AG09309 (cell line): ENCODE measurements at regions not wholly inside any gene's neighbourhood (a gene's known extent, or its start where the extent isn't known, plus 50 kb on each side); places are given as distances from the start of the nearest gene placed in this dataset.

Experiments used
- DNase-seq: peaks from one replicate; pipeline ENCODE4 v3.0.0-alpha.2; 2010; ENCODE audit warnings: low read depth
- H3K4me3 ChIP-seq: 2 replicates; pipeline ENCODE4 v1.5.1; 2011; ENCODE audit warnings: mild to moderate bottlenecking, low read depth, low read length, moderate library complexity; ENCODE audit not compliant: control insufficient read depth
- TF ChIP-seq, protein P1 (sequence below): IDR thresholded peaks from 2 replicates; pipeline ENCODE4 v1.5.1; 2011; ENCODE audit warnings: mild to moderate bottlenecking, low read depth, low read length, inconsistent platforms; ENCODE audit not compliant: insufficient read depth, control insufficient read depth; ENCODE audit errors: missing control alignments

GRCh38 chr4:153962311-153963039 is 173.6 kb upstream of the SFRP2 start:
- TF ChIP-seq, protein P1, sequence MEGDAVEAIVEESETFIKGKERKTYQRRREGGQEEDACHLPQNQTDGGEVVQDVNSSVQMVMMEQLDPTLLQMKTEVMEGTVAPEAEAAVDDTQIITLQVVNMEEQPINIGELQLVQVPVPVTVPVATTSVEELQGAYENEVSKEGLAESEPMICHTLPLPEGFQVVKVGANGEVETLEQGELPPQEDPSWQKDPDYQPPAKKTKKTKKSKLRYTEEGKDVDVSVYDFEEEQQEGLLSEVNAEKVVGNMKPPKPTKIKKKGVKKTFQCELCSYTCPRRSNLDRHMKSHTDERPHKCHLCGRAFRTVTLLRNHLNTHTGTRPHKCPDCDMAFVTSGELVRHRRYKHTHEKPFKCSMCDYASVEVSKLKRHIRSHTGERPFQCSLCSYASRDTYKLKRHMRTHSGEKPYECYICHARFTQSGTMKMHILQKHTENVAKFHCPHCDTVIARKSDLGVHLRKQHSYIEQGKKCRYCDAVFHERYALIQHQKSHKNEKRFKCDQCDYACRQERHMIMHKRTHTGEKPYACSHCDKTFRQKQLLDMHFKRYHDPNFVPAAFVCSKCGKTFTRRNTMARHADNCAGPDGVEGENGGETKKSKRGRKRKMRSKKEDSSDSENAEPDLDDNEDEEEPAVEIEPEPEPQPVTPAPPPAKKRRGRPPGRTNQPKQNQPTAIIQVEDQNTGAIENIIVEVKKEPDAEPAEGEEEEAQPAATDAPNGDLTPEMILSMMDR: no peak
- no peak for DNase-seq
- H3K4me3 ChIP-seq: no peak overlapping the region

DNA sequence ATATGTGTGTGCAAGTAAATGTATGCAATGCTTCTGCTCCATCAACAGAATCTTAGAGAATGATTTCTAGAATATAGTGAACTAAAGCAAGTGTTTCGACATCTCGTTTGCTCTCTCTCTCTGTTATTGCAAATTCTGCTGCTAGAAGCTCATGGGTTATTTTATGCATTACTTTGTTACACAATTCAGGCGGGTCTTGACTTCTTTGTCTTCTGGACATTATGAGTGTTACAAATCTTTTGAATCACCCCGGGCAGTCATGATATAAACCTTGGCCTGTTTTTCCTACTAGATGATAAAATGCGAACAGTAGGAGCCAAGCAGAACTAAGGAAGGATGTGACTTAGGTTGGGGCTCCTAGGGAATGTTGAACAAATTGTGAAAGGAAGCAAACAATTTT is 166.4 kb upstream of the SFRP2 start:
- H3K4me3 ChIP-seq: no peak overlapping the region
- TF ChIP-seq, protein P1: no peak
- DNase-seq: no peak

DNA sequence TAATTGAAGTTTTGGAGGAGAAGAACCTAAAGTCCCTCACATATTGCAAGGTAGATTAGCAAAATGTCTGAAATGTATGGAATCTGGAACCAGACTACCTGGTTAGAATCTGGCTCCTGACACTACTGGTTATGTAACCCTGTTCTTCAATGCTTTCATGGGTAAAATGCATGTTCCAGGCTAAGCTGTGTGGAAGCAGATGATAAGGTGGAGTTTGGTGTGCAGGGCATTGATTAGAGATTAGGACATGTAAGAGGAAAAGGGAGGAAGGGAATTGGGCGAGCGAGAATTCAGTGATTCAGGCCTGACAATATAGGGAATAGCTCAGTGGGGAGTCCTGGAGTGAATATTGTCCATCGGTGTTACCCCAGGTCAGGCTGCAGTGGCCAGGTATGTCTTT is 165.8 kb upstream of the SFRP2 start:
- TF ChIP-seq, protein P1: no peak
- DNase-seq: no peak
- no peak overlapping the region for H3K4me3 ChIP-seq

DNA sequence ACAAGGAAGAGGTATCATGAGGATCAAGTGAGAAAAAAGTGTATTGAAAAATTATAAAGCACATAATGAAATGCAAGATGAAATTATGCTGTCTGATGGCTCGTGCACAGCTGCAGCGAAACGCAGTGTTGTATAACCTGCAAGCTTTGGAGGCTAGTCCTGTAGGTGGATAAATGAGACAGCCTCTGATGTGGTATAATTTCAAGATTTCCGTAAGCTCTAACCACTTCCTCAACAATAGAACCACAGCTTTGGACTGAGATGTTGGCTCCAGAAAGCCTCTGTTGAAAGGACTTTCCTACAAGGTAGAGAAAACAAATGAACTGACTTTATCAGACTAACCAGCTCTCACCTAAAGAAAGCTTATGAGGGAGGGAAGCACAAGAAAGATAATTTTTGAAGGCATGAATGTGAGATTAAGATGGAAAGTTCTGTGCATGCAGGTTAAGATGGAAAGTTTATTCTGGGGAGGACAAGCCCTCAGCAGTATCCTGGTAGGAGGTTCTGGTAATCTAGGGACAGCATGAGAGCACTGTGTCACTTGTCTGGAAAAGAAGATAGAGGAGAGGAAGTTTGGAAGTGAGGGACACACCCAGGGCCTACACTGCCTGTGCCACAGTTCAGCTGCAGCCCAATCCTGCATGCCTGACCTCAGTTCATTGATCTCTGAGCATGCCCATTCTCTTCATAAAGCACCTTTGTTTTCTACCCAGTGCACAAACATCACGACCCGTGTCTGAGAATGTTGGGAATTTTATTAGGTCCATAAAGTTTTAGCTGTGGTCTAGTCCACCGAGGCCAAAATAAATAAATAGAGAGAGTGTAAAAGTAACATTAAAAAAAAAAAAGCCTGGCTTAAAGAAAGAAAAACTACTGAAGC is 161.5 kb upstream of the SFRP2 start:
- no peak overlapping the region for H3K4me3 ChIP-seq
- TF ChIP-seq, protein P1: no peak
- DNase-seq: no peak

DNA sequence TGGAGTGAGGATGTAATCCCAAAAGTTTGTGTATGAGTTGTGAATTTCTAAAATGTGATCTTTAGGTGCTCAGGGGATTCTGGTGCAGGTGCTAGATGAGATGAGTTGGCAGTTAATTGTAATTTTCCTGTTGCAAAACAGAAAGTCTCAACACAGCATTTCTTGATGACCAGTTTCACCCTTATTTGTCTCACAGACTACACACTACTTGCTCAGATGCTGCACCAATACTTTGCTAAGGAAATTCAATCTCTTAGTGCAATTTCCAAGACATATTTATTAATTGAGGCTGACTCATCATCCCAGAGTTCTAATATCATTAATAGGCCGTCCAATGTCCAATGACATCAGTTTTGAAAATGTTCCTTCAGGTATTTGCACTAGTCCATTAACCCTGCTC is 159.2 kb upstream of the SFRP2 start:
- no peak overlapping the region for H3K4me3 ChIP-seq
- no peak for DNase-seq
- TF ChIP-seq, protein P1: no peak

- H3K4me3 ChIP-seq: no peak overlapping the region
- no peak for DNase-seq
- TF ChIP-seq, protein P1: no peak
Observed at GRCh38 chr4:153947124-153947523, 158.2 kb upstream of the SFRP2 start.
